Stimulated activated CD4-positive, alpha-beta T cell treated with anti-CD3 and anti-CD28 coated beads, Interleukin-1b, Interleukin-23, amount 100 ng/mL, for 48 hours (primary cell): ENCODE measurements at regions not wholly inside any gene's neighbourhood (a gene's known extent, or its start where the extent isn't known, plus 50 kb on each side); places are given as distances from the start of the nearest gene placed in this dataset.
"Not testable (repeated sequence)": the region's sequence is repeated elsewhere in the genome, so short reads cannot be mapped to it uniquely, and the experiment has no call there.

Source experiments
- DNase-seq: peaks from one replicate; pipeline ENCODE4 v3.0.0-alpha.2; 2020

GRCh38 chr6:11845664-11846577, 67.3 kb upstream of the ADTRP start:
- no peak for DNase-seq

- DNase-seq, result not testable (repeated sequence)
These were observed 64.2 kb upstream of the ADTRP start for GRCh38 chr6:11842795-11843194.

GRCh38 chr6:11835065-11835464, 56.5 kb upstream of the ADTRP start:
- no peak for DNase-seq

- DNase-seq, result no peak
These were observed 55.3 kb upstream of the ADTRP start for GRCh38 chr6:11833626-11834592.

- no peak for DNase-seq
These were observed 53.0 kb upstream of the ADTRP start for GRCh38 chr6:11831653-11832052.

GRCh38 chr6:11830520-11830919, 51.9 kb upstream of the ADTRP start:
- DNase-seq, result no peak

GRCh38 chr6:11830105-11830504, 51.5 kb upstream of the ADTRP start:
- no peak for DNase-seq

GRCh38 chr6:11828262-11828870, 49.8 kb upstream of the ADTRP start:
- no peak for DNase-seq
